Body of pancreas (tissue), 4 donors: ENCODE measurements at regions not wholly inside any gene's neighbourhood (a gene's known extent, or its start where the extent isn't known, plus 50 kb on each side); places are given as distances from the start of the nearest gene placed in this dataset.

ENCODE experiments used
- POLR2A ChIP-seq, 3 donors: fragments of 450-650 bp; IDR thresholded peaks; one replicate each; pipeline ENCODE4 v1.6.1; 2016; ENCODE audit warnings: antibody characterized with exemption in 3 of 3, mild to moderate bottlenecking in 2 of 3
- TF ChIP-seq, protein P1 (sequence below), 7 experiments: fragments of 450-650 bp in 4 of 7; fragments of 200-600 bp in 3 of 7; sonication (generic) in 3 of 7; IDR thresholded peaks; one replicate each; pipeline ENCODE4 v1.5.1; 2016 to 2019; ENCODE audit warnings: antibody characterized with exemption in 7 of 7

DNA sequence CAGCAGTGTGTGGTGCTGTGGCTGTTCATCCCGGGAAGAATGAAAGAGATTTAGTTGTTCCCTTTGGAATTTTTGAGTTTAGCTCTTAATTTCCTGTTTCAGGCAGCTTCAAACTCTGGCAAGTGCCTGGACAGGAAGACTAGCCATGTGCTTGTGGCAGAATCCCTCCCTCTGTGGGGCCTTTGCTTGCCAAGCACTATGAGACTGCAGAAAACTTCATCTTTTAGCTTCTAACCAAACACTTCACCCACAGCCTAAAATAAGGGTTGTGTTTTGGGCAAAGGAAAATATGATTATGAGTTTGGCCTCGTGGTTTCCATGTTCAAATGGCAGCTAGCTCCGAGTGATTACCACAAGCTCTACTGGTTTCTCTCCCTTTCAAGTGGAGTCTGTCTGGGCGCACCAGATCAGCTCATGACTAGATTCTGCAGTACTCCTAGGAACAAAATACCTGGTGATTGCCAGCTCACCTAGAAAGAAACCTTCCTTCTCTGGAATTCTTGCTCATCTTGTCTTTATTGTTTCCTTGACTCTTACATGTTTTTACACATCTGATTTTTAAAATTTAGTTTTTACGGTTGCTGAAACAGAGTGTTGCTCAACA is 707.5 kb downstream of the SLITRK6 start:
- no peak for TF ChIP-seq POLR2A (IDR thresholded peaks at IDR 0.05)
- TF ChIP-seq, protein P1, sequence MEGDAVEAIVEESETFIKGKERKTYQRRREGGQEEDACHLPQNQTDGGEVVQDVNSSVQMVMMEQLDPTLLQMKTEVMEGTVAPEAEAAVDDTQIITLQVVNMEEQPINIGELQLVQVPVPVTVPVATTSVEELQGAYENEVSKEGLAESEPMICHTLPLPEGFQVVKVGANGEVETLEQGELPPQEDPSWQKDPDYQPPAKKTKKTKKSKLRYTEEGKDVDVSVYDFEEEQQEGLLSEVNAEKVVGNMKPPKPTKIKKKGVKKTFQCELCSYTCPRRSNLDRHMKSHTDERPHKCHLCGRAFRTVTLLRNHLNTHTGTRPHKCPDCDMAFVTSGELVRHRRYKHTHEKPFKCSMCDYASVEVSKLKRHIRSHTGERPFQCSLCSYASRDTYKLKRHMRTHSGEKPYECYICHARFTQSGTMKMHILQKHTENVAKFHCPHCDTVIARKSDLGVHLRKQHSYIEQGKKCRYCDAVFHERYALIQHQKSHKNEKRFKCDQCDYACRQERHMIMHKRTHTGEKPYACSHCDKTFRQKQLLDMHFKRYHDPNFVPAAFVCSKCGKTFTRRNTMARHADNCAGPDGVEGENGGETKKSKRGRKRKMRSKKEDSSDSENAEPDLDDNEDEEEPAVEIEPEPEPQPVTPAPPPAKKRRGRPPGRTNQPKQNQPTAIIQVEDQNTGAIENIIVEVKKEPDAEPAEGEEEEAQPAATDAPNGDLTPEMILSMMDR (IDR thresholded peaks at IDR 0.05): no peak
